Right atrium auricular region (tissue), 2 donors: ENCODE measurements at regions not wholly inside any gene's neighbourhood (a gene's known extent, or its start where the extent isn't known, plus 50 kb on each side); places are given as distances from the start of the nearest gene placed in this dataset.
A peak's percentile ranks its signal among the peaks of the same experiment; 100 is the strongest.
"Not testable (repeated sequence)": the region's sequence is repeated elsewhere in the genome, so short reads cannot be mapped to it uniquely, and the experiment has no call there.

Experiments
- DNase-seq: peaks from one replicate; pipeline ENCODE4 v3.0.0-alpha.2; 2019; ENCODE audit warnings: low spot score
- H3K27ac ChIP-seq, 2 donors: fragments of 200-600 bp; sonication (generic); 1 replicate in 1 of 2; 2 replicates in 1 of 2; pipeline ENCODE4 v1.5.1; 2016 to 2019
- H3K27me3 ChIP-seq, 2 donors: fragments of 200-600 bp; sonication (generic); one replicate each; pipeline versions ENCODE4 v1.5.1 to v1.6.0; 2017 to 2019
- H3K36me3 ChIP-seq: fragments of 200-600 bp; sonication (generic); one replicate; pipeline ENCODE4 v1.5.1; 2016
- H3K4me1 ChIP-seq, 2 donors: fragments of 200-600 bp; sonication (generic); one replicate each; pipeline versions ENCODE4 v1.5.1 to v1.6.0; 2017 to 2019
- H3K4me3 ChIP-seq, 2 donors: fragments of 200-600 bp; sonication (generic); 1 replicate in 1 of 2; 2 replicates in 1 of 2; pipeline ENCODE4 v1.5.1; 2017 to 2019; ENCODE audit warnings: mild to moderate bottlenecking in 1 of 2, moderate library complexity in 1 of 2
- H3K9me3 ChIP-seq, 2 donors: fragments of 200-600 bp; sonication (generic); one replicate each; pipeline ENCODE4 v1.5.1; 2019
- TF ChIP-seq, protein P1 (sequence below), 2 donors: fragments of 200-600 bp; sonication (generic); IDR thresholded peaks; one replicate each; pipeline ENCODE4 v1.5.1; 2019; ENCODE audit warnings: antibody characterized with exemption in 2 of 2

DNA sequence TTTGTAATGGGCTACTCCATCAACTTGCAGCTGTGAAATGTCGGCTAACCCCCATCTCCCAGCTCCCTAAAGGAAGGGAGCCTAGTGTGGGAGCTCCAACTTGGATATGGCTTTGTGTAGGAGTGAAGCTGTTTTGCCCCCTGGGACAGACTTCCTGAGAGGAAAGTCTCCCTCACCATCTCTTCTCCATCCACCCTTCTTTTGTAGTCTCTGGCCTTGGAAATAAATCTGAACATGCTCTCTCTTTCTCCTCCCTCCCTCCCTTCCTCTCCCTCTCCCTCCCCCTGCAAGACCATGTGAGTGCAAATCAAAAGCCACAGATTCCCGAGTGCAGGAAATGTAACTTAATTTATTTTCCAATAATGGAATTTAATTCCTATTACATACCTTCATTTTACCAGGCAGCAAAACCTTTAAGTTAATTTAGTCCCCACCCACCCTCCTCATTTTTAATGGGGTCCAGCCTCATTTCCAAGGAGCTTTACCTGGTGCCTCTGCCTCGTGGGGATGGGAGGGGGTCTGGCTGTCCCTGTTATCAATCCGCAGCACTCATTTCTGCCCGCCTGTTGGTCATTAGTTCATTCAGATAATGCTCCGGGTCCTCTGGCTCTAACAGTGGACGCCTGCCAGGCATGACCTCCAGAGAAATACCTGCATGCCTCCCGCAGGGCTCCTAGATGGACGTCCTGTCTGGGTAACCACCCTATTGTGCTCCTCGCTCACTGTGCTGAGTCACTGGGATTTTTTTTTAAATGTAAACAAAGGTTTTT lies 122.9 kb upstream of the TAF11L2 start:
- H3K27me3 ChIP-seq, result no peaks in the 10 kb centered on the region
- no peak for DNase-seq

DNA sequence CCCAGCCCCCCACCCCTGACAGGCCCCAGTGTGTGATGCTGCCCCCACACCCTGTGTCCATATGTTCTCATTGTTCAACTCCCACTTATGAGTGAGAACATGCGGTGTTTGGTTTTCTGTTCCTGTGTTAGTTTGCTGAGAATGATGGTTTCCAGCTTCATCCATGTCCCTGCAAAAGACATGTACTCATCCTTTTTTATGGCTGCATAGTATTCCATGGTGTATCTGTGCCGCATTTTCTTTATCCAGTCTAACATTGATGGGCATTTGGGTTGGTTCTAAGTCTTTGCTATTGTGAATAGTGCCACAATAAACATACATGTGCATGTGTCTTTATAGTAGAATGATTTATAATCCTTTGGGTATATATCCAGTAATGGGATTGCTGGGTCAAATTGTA lies 122.1 kb upstream of the TAF11L2 start:
- not testable (repeated sequence) for H3K27me3 ChIP-seq, H3K4me3 ChIP-seq, DNase-seq, H3K4me1 ChIP-seq, H3K36me3 ChIP-seq, H3K9me3 ChIP-seq, H3K27ac ChIP-seq

More for the DNA sequence above, 122.9 kb upstream of the TAF11L2 start:
- H3K9me3 ChIP-seq, result no peaks in the 10 kb centered on the region
- H3K4me1 ChIP-seq, result no peaks in the 10 kb centered on the region
- no peaks in the 10 kb centered on the region for H3K36me3 ChIP-seq
- H3K4me3 ChIP-seq, result no peak overlapping the region
- TF ChIP-seq, protein P1, sequence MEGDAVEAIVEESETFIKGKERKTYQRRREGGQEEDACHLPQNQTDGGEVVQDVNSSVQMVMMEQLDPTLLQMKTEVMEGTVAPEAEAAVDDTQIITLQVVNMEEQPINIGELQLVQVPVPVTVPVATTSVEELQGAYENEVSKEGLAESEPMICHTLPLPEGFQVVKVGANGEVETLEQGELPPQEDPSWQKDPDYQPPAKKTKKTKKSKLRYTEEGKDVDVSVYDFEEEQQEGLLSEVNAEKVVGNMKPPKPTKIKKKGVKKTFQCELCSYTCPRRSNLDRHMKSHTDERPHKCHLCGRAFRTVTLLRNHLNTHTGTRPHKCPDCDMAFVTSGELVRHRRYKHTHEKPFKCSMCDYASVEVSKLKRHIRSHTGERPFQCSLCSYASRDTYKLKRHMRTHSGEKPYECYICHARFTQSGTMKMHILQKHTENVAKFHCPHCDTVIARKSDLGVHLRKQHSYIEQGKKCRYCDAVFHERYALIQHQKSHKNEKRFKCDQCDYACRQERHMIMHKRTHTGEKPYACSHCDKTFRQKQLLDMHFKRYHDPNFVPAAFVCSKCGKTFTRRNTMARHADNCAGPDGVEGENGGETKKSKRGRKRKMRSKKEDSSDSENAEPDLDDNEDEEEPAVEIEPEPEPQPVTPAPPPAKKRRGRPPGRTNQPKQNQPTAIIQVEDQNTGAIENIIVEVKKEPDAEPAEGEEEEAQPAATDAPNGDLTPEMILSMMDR (IDR thresholded peaks at IDR 0.05), result no peak
- H3K27ac ChIP-seq, result no peak overlapping the region

DNA sequence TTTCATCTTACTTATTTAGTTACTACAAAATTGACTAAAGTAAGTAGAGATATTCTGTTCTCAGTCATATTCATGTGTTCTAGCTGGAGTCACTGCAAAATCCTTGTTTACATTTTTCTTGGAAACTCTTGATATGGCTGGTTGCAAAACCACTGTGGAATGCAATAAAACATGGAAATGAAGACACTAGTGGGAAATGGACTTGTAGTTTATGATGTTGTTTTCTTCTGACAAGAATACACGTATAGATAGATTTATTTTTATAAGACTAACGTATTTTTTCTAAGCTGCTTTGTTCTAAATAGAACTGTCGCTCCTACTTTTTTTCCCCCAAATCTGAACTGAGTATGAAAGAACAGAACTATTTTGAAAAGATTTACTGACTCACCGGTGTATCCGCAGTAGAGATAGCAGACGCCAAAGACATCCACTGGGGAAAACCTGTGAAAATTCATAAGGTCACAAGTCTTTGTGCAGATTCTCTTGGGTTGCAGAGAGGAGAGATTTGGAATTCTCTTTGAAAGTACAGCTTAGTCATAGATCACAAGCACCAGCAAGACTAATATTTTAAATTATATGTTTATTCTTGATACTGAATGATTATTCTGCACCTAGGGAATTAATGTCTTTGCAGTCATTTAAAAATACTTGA lies 119.6 kb upstream of the TAF11L2 start:
- DNase-seq, result no peak
- Histone ChIP-seq H3K36me3 (no peaks in the 10 kb centered on the region), H3K27ac (no peak overlapping the region), H3K4me1 (no peaks in the 10 kb centered on the region), H3K4me3 (no peak overlapping the region), H3K27me3 (no peaks in the 10 kb centered on the region), H3K9me3 (no peaks in the 10 kb centered on the region)
- TF ChIP-seq, protein P1 (IDR thresholded peaks at IDR 0.05), result no peak

DNA sequence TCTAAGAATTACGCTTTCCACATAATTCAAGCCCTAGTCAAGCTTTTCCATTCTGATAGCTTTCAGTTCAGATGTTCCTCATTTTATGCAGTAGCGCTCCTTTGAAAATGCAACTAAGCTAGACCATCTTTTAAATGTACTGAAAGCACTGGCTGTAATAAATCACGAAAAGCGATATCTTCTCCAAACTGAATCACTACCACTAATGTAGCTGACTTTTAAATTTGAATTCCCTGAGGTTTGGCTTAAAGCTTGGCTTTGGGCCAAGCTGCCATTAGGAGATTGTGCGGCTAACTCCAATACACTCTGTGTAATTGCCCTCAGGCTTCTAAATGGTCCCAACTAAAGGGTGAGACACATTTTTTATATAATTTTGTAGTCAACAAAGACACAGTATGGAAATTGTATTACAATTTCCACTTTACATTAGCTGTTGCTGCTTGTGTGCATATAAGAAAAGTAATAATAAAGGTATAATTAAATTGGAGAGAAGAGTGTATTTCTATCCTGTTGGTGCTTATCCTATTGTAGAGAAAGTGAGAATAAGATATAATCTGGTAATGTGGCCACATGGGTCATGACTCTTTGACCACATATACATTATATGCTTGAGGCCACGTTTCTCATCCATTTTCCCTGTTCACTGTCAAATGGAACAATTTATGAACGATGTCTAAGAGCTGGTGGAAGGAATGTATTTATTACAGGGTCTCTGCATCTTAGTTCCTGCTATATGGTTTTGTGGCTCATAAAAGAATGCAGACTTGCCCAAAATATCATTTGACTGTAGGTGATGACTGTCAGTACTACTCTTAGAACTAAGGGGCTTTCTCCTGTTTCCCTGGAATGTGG lies 118.7 kb upstream of the TAF11L2 start:
- Histone ChIP-seq H3K4me1 (no peaks in the 10 kb centered on the region), H3K9me3 (no peaks in the 10 kb centered on the region), H3K4me3 (no peak overlapping the region), H3K27ac (no peak overlapping the region), H3K27me3 (no peaks in the 10 kb centered on the region), H3K36me3 (no peaks in the 10 kb centered on the region)
- DNase-seq, result no peak
- TF ChIP-seq, protein P1 (IDR thresholded peaks at IDR 0.05), result no peak

DNA sequence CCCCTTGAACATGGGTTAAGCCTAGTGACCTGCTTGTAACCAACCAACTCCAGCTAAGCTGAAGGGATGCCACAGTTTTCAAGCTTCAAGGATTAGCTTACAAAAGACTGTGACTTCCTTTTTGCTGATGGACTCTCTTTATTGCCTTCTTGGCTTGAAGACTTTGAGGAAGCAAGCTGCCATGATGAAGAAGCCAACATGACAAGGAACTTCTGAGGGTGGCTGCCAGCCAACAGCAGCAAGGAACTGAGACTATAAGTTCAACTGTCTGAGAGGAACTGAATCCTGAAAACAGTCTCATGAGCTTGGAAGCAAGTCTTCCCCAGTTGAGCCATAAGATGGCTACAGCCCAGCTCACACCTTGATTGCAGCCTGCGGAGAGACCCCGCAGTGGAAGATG lies 116.1 kb upstream of the TAF11L2 start:
- Histone ChIP-seq H3K27ac (no peak overlapping the region), H3K4me1 (no peaks in the 10 kb centered on the region), H3K27me3 (no peaks in the 10 kb centered on the region), H3K4me3 (no peak overlapping the region), H3K36me3 (no peaks in the 10 kb centered on the region), H3K9me3 (no peaks in the 10 kb centered on the region)
- TF ChIP-seq, protein P1 (IDR thresholded peaks at IDR 0.05), result no peak
- peak; percentile 72 for DNase-seq

DNA sequence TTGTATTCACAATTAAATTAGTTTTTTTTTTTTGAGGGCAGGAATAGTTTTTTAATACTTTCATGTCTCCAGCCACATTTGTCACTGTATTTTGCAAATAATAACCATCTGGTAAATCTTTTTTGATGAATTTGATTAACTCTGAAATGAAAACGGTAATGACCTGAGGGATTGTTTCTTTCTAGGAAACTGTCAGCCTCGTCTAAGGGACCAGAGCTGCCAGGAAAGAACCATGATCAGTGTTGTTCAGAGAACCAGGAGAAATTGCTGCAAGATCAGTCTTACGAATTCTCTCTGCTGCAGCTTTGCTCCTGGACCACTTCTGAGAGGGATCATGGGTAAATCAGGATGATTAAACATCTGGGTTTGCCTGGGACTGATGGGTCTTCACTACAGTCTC lies 114.5 kb upstream of the TAF11L2 start:
- TF ChIP-seq, protein P1 (IDR thresholded peaks at IDR 0.05), result no peak
- no peaks in the 10 kb centered on the region for H3K27me3 ChIP-seq
- DNase-seq, result no peak
- H3K4me1 ChIP-seq, result no peaks in the 10 kb centered on the region
- no peak overlapping the region for H3K4me3 ChIP-seq
- no peaks in the 10 kb centered on the region for H3K9me3 ChIP-seq
- H3K27ac ChIP-seq, result no peak overlapping the region
- no peaks in the 10 kb centered on the region for H3K36me3 ChIP-seq
